ENCODE measurements at regions not wholly inside any gene's neighbourhood (a gene's known extent, or its start where the extent isn't known, plus 50 kb on each side); places are given as distances from the start of the nearest gene placed in this dataset.

GRCh38 chr15:94834494-94834893 is 603.1 kb downstream of the MCTP2 start (continued):
- TF ChIP-seq PBX3 (CRISPR knock-in tag; IDR thresholded peaks at IDR 0.05; ENCODE audit: borderline replicate concordance) (no peak), SSRP1 (CRISPR knock-in tag; IDR thresholded peaks at IDR 0.05) (no peak), ZNF496 (CRISPR knock-in tag; IDR thresholded peaks at IDR 0.05; ENCODE audit: insufficient replicate concordance) (no peak), ELK4 (CRISPR knock-in tag; IDR thresholded peaks at IDR 0.05; ENCODE audit: borderline replicate concordance) (no peak)

GRCh38 chr15:94838281-94838680 is 606.9 kb downstream of the MCTP2 start:
- no TSS peak for BruUV-seq (replicated peaks)
- Histone ChIP-seq H3K4me3 (replicated peaks in 1 of 3; ENCODE audit: insufficient read depth in 1 of 3, low read depth in 2 of 3, low read length in 3 of 3) (no peak overlapping the region), H3K4me2 (ENCODE audit: low read depth, low read length) (no peak overlapping the region), H3K79me2 (ENCODE audit: insufficient read depth, low read length) (no peaks in the 10 kb centered on the region), H3K27ac (ENCODE audit: extremely low read length, insufficient read depth, low read length) (no peak overlapping the region), H3K36me3 (replicated peaks in 1 of 2; ENCODE audit: control insufficient read depth in 1 of 2, insufficient read depth in 2 of 2, low read length in 2 of 2) (no peaks in the 10 kb centered on the region), H2AFZ (ENCODE audit: low read length) (no peak overlapping the region), H3K9me3 (ENCODE audit: low read length) (peaks cover 20% of the 10 kb centered on the region), H3K27me3 (ENCODE audit: control insufficient read depth in 1 of 2, insufficient read depth in 2 of 2, low read length in 2 of 2) (no peaks in the 10 kb centered on the region), H3K9ac (ENCODE audit: insufficient read depth, low read depth, low read length) (no peak overlapping the region), H4K20me1 (ENCODE audit: insufficient read depth, low read length) (no peaks in the 10 kb centered on the region), H3K4me1 (ENCODE audit: insufficient read depth, low read length) (peaks cover 6% of the 10 kb centered on the region)
- intact Hi-C loops (cut with micrococcal nuclease; ENCODE audit: unreplicated experiment) = loop anchor here (10.0 kb wide), 1 partner anchor 463 kb away; no protein-coding TSS in a partner anchor
- 20% methylated on average over 1 of the region's 1 CpG for WGBS (ENCODE audit: low lambda C conversion rate)
- no peak for DNase-seq (ENCODE audit: low spot score)
- ChIA-PET POLR2A (no interaction called here), CTCF (ENCODE audit: low intra/inter-chr PET ratio, low total read pairs) (no interaction called here)
- ATAC-seq = no peak
- in situ Hi-C loops (cut with HindIII; ENCODE audit: extremely low pct_ligation_motif_present, low pct_unique_long_range_greater_than_20kb) = no loop called here
- FAIRE-seq = no peak
- TF ChIP-seq NFE2L1 (CRISPR knock-in tag; IDR thresholded peaks at IDR 0.05; ENCODE audit: borderline replicate concordance) (no peak), ZFP36L2 (CRISPR knock-in tag; IDR thresholded peaks at IDR 0.05) (no peak), SCMH1 (CRISPR knock-in tag; IDR thresholded peaks at IDR 0.05; ENCODE audit: borderline replicate concordance) (no peak), ZNF496 (CRISPR knock-in tag; IDR thresholded peaks at IDR 0.05; ENCODE audit: insufficient replicate concordance) (no peak), REST (IDR thresholded peaks at IDR 0.05; ENCODE audit: borderline replicate concordance in 1 of 2, low read depth in 1 of 2, low read length in 2 of 2) (no peak), SKIL (CRISPR knock-in tag; IDR thresholded peaks at IDR 0.05; ENCODE audit: borderline replicate concordance) (no peak), AFF4 (CRISPR knock-in tag; IDR thresholded peaks at IDR 0.05) (no peak)
